WTC11 (cell line): ENCODE measurements at regions not wholly inside any gene's neighbourhood (a gene's known extent, or its start where the extent isn't known, plus 50 kb on each side); places are given as distances from the start of the nearest gene placed in this dataset.

ENCODE experiments used
- ATAC-seq: fragments of 200-7000 bp; cut with Tn5 transposase; 2 replicates; pipeline ENCODE4 v1.10.0; 2021; ENCODE audit warnings: mild to moderate bottlenecking, moderate library complexity
- CTCF ChIA-PET: fragments of 300-600 bp; sonication (Branson Sonifier 250); formaldehyde crosslinking; loops from one replicate; lab custom pipeline; 2021; ENCODE audit warnings: antibody characterized with exemption; lab: Charles Lee
- POLR2A ChIA-PET: fragments of 350-600 bp; sonication (Branson Sonifier 250); formaldehyde crosslinking; loops from one replicate; lab custom pipeline; 2021; ENCODE audit warnings: antibody characterized with exemption; lab: Charles Lee
- DNase-seq: peaks from one replicate; pipeline ENCODE4 v3.0.0; 2021; ENCODE audit warnings: low spot score
- H3K27ac Mint-ChIP-seq: 2 replicates; pipeline ENCODE4 v1.8.0; 2021; ENCODE audit warnings: mixed read lengths
- H3K27me3 Mint-ChIP-seq: 2 replicates; pipeline ENCODE4 v1.8.0; 2021; ENCODE audit warnings: low read depth, mild to moderate bottlenecking, moderate library complexity, mixed read lengths
- H3K36me3 Mint-ChIP-seq: 2 replicates; pipeline ENCODE4 v1.8.0; 2021; ENCODE audit warnings: mixed read lengths
- H3K4me1 Mint-ChIP-seq: 2 replicates; pipeline ENCODE4 v1.8.0; 2022; ENCODE audit warnings: mixed read lengths
- H3K4me3 Mint-ChIP-seq: 2 replicates; pipeline ENCODE4 v1.8.0; 2021; ENCODE audit warnings: mild to moderate bottlenecking, moderate library complexity, mixed read lengths
- H3K9me3 Mint-ChIP-seq: 2 replicates; pipeline ENCODE4 v1.8.0; 2021; ENCODE audit warnings: mixed read lengths
- CREB1 ChIP-seq: sonication (generic); formaldehyde crosslinking; IDR thresholded peaks from 2 replicates; pipeline ENCODE4 v1.8.0; 2023; ENCODE audit warnings: mild to moderate bottlenecking, missing genetic modification reagents
- ETV6 ChIP-seq: sonication (generic); formaldehyde crosslinking; IDR thresholded peaks from 2 replicates; pipeline ENCODE4 v1.8.1; 2022; ENCODE audit warnings: mild to moderate bottlenecking, missing genetic modification reagents
- IRF2 ChIP-seq: sonication (generic); formaldehyde crosslinking; IDR thresholded peaks from 2 replicates; pipeline ENCODE4 v1.8.0; 2022; ENCODE audit warnings: low read depth, missing genetic modification reagents, borderline replicate concordance
- MYBL2 ChIP-seq: sonication (generic); formaldehyde crosslinking; IDR thresholded peaks from 2 replicates; pipeline ENCODE4 v1.8.1; 2023; ENCODE audit warnings: mild to moderate bottlenecking, moderate library complexity, missing genetic modification reagents
- SMAD3 ChIP-seq: sonication (generic); formaldehyde crosslinking; IDR thresholded peaks from 2 replicates; pipeline ENCODE4 v1.8.0; 2022; ENCODE audit warnings: missing genetic modification reagents, mild to moderate bottlenecking, borderline replicate concordance
- ZBTB21 ChIP-seq: sonication (generic); formaldehyde crosslinking; IDR thresholded peaks from 2 replicates; pipeline ENCODE4 v1.8.1; 2023; ENCODE audit warnings: mild to moderate bottlenecking, missing genetic modification reagents, borderline replicate concordance
- ZNF121 ChIP-seq: sonication (generic); formaldehyde crosslinking; IDR thresholded peaks from 2 replicates; pipeline ENCODE4 v1.8.0; 2023; ENCODE audit warnings: missing genetic modification reagents
- ZNF263 ChIP-seq: sonication (generic); formaldehyde crosslinking; IDR thresholded peaks from 2 replicates; pipeline ENCODE4 v1.8.1; 2022; ENCODE audit warnings: low read depth, mild to moderate bottlenecking, moderate library complexity, missing genetic modification reagents
- TF ChIP-seq, protein P1 (sequence below): fragments of 250-450 bp; sonication (Bioruptor Pico); IDR thresholded peaks from 2 replicates; pipeline ENCODE4 v1.9.0; 2021; ENCODE audit warnings: moderate library complexity, mild to moderate bottlenecking, inconsistent platforms, borderline replicate concordance
- TF ChIP-seq, protein P2 (sequence below): sonication (generic); formaldehyde crosslinking; IDR thresholded peaks from 2 replicates; pipeline ENCODE4 v1.8.1; 2022; ENCODE audit warnings: mild to moderate bottlenecking, missing genetic modification reagents, moderate library complexity, borderline replicate concordance
- TF ChIP-seq, protein P3 (sequence below): fragments of 250-450 bp; sonication (Bioruptor Pico); IDR thresholded peaks from 2 replicates; pipeline ENCODE4 v1.9.0; 2021; ENCODE audit warnings: mild to moderate bottlenecking, borderline replicate concordance
- TF ChIP-seq, protein P4 (sequence below): sonication (generic); formaldehyde crosslinking; IDR thresholded peaks from 2 replicates; pipeline ENCODE4 v1.8.0; 2023; ENCODE audit warnings: mild to moderate bottlenecking, missing genetic modification reagents
- TF ChIP-seq, protein P5 (sequence below): fragments of 250-450 bp; sonication (Bioruptor Pico); IDR thresholded peaks from 2 replicates; pipeline ENCODE4 v2.1.2; 2022; ENCODE audit warnings: mild to moderate bottlenecking, moderate library complexity
- TF ChIP-seq, protein P6 (sequence below): sonication (generic); formaldehyde crosslinking; IDR thresholded peaks from 2 replicates; pipeline ENCODE4 v1.8.1; 2023; ENCODE audit warnings: mild to moderate bottlenecking, missing genetic modification reagents, moderate library complexity
- TF ChIP-seq, protein P7 (sequence below): fragments of 200-600 bp; IDR thresholded peaks from 2 replicates; pipeline ENCODE4 v1.8.0; 2022; ENCODE audit warnings: antibody characterized with exemption

DNA sequence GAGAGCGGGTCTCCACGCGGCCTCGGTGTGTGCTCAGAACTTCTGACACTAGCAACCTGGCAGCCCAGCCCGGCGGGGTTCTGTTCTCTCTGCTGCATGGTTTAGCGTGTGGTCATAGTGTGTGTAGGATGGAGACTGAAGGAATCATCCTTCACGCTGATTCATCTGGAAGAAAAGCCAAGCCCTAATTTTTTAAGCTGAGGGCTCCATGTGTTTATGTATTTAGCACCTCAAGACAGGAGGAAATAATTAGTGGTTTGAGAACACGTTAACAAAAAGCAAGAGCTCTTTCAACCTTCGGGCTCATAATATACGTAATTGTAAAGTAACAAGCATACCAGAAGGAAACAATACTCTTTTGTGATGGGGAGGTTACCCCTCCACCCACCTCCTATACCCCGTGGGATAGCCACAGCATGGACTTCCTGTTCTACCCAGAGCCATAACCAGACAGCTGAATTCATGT is 504.6 kb upstream of the MKI67 start (continued):
- TF ChIP-seq, protein P1, sequence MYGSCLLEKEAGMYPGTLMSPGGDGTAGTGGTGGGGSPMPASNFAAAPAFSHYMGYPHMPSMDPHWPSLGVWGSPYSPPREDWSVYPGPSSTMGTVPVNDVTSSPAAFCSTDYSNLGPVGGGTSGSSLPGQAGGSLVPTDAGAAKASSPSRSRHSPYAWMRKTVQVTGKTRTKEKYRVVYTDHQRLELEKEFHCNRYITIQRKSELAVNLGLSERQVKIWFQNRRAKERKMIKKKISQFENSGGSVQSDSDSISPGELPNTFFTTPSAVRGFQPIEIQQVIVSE (CRISPR knock-in tag) = no peak
- TF ChIP-seq, protein P2, sequence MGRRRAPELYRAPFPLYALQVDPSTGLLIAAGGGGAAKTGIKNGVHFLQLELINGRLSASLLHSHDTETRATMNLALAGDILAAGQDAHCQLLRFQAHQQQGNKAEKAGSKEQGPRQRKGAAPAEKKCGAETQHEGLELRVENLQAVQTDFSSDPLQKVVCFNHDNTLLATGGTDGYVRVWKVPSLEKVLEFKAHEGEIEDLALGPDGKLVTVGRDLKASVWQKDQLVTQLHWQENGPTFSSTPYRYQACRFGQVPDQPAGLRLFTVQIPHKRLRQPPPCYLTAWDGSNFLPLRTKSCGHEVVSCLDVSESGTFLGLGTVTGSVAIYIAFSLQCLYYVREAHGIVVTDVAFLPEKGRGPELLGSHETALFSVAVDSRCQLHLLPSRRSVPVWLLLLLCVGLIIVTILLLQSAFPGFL (CRISPR knock-in tag) = no peak
- no peak for TF ChIP-seq IRF2 (CRISPR knock-in tag)
- TF ChIP-seq, protein P3, sequence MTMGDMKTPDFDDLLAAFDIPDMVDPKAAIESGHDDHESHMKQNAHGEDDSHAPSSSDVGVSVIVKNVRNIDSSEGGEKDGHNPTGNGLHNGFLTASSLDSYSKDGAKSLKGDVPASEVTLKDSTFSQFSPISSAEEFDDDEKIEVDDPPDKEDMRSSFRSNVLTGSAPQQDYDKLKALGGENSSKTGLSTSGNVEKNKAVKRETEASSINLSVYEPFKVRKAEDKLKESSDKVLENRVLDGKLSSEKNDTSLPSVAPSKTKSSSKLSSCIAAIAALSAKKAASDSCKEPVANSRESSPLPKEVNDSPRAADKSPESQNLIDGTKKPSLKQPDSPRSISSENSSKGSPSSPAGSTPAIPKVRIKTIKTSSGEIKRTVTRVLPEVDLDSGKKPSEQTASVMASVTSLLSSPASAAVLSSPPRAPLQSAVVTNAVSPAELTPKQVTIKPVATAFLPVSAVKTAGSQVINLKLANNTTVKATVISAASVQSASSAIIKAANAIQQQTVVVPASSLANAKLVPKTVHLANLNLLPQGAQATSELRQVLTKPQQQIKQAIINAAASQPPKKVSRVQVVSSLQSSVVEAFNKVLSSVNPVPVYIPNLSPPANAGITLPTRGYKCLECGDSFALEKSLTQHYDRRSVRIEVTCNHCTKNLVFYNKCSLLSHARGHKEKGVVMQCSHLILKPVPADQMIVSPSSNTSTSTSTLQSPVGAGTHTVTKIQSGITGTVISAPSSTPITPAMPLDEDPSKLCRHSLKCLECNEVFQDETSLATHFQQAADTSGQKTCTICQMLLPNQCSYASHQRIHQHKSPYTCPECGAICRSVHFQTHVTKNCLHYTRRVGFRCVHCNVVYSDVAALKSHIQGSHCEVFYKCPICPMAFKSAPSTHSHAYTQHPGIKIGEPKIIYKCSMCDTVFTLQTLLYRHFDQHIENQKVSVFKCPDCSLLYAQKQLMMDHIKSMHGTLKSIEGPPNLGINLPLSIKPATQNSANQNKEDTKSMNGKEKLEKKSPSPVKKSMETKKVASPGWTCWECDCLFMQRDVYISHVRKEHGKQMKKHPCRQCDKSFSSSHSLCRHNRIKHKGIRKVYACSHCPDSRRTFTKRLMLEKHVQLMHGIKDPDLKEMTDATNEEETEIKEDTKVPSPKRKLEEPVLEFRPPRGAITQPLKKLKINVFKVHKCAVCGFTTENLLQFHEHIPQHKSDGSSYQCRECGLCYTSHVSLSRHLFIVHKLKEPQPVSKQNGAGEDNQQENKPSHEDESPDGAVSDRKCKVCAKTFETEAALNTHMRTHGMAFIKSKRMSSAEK = no peak
- TF ChIP-seq ZBTB21 (CRISPR knock-in tag) = no peak
- TF ChIP-seq MYBL2 (CRISPR knock-in tag) = no peak
- no peak for TF ChIP-seq ETV6 (CRISPR knock-in tag)
- TF ChIP-seq, protein P4, sequence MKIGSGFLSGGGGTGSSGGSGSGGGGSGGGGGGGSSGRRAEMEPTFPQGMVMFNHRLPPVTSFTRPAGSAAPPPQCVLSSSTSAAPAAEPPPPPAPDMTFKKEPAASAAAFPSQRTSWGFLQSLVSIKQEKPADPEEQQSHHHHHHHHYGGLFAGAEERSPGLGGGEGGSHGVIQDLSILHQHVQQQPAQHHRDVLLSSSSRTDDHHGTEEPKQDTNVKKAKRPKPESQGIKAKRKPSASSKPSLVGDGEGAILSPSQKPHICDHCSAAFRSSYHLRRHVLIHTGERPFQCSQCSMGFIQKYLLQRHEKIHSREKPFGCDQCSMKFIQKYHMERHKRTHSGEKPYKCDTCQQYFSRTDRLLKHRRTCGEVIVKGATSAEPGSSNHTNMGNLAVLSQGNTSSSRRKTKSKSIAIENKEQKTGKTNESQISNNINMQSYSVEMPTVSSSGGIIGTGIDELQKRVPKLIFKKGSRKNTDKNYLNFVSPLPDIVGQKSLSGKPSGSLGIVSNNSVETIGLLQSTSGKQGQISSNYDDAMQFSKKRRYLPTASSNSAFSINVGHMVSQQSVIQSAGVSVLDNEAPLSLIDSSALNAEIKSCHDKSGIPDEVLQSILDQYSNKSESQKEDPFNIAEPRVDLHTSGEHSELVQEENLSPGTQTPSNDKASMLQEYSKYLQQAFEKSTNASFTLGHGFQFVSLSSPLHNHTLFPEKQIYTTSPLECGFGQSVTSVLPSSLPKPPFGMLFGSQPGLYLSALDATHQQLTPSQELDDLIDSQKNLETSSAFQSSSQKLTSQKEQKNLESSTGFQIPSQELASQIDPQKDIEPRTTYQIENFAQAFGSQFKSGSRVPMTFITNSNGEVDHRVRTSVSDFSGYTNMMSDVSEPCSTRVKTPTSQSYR = no peak
- no peak for TF ChIP-seq CREB1 (CRISPR knock-in tag)
- no peak for TF ChIP-seq ZNF263 (CRISPR knock-in tag)
- no peak for TF ChIP-seq SMAD3 (CRISPR knock-in tag)
- TF ChIP-seq, protein P5, sequence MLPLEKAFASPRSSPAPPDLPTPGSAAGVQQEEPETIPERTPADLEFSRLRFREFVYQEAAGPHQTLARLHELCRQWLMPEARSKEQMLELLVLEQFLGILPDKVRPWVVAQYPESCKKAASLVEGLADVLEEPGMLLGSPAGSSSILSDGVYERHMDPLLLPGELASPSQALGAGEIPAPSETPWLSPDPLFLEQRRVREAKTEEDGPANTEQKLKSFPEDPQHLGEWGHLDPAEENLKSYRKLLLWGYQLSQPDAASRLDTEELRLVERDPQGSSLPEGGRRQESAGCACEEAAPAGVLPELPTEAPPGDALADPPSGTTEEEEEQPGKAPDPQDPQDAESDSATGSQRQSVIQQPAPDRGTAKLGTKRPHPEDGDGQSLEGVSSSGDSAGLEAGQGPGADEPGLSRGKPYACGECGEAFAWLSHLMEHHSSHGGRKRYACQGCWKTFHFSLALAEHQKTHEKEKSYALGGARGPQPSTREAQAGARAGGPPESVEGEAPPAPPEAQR (CRISPR knock-in tag) = no peak
- TF ChIP-seq ZNF121 (CRISPR knock-in tag) = no peak

DNA sequence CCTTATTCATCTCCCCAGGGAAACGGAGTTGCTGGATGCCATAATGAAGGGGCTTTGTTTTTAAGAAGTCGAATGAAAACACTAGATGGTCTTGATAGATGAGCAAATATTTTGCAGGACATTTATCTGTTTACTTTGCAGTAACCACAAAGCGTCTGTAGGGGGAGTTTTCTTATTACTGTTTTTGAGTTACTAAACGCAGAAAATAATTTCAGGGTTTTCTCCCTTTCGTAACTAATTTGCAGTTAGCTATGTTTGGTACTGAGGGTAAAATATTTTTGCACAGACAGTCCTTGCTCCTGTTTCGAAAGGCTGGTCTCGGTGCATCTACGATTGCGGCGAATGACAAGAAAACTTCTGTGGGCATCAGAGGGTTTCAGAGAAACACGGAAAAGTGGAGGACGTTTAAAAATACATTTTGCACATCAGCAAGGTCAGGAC is 505.6 kb upstream of the MKI67 start:
- ATAC-seq (no peak), DNase-seq (no peak)
- H3K4me3 Mint-ChIP-seq = no peak overlapping the region
- ChIA-PET CTCF (interaction anchor here (0.6 to 2.3 kb wide), 13 partner anchors 11 to 364 kb away, joined by 3 to 8 read pairs (median 3); no protein-coding TSS in a partner anchor), POLR2A (no interaction called here)
- H3K9me3 Mint-ChIP-seq = peaks cover 4% of the 10 kb centered on the region; the same call in 1 of the 2 replicates
- H3K4me1 Mint-ChIP-seq = peaks cover 55% of the 10 kb centered on the region
- no peaks in the 10 kb centered on the region for H3K27me3 Mint-ChIP-seq
- TF ChIP-seq, protein P6, sequence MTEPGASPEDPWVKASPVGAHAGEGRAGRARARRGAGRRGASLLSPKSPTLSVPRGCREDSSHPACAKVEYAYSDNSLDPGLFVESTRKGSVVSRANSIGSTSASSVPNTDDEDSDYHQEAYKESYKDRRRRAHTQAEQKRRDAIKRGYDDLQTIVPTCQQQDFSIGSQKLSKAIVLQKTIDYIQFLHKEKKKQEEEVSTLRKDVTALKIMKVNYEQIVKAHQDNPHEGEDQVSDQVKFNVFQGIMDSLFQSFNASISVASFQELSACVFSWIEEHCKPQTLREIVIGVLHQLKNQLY = no peak
- TF ChIP-seq, protein P7, sequence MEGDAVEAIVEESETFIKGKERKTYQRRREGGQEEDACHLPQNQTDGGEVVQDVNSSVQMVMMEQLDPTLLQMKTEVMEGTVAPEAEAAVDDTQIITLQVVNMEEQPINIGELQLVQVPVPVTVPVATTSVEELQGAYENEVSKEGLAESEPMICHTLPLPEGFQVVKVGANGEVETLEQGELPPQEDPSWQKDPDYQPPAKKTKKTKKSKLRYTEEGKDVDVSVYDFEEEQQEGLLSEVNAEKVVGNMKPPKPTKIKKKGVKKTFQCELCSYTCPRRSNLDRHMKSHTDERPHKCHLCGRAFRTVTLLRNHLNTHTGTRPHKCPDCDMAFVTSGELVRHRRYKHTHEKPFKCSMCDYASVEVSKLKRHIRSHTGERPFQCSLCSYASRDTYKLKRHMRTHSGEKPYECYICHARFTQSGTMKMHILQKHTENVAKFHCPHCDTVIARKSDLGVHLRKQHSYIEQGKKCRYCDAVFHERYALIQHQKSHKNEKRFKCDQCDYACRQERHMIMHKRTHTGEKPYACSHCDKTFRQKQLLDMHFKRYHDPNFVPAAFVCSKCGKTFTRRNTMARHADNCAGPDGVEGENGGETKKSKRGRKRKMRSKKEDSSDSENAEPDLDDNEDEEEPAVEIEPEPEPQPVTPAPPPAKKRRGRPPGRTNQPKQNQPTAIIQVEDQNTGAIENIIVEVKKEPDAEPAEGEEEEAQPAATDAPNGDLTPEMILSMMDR = peak; percentile 64
- TF ChIP-seq, all 79 proteins: peak for 1
- Mint-ChIP-seq H3K27ac (peak overlapping the region; percentile 68), H3K36me3 (no peaks in the 10 kb centered on the region)
